ENCODE measurements at regions not wholly inside any gene's neighbourhood (a gene's known extent, or its start where the extent isn't known, plus 50 kb on each side); places are given as distances from the start of the nearest gene placed in this dataset.

DNA sequence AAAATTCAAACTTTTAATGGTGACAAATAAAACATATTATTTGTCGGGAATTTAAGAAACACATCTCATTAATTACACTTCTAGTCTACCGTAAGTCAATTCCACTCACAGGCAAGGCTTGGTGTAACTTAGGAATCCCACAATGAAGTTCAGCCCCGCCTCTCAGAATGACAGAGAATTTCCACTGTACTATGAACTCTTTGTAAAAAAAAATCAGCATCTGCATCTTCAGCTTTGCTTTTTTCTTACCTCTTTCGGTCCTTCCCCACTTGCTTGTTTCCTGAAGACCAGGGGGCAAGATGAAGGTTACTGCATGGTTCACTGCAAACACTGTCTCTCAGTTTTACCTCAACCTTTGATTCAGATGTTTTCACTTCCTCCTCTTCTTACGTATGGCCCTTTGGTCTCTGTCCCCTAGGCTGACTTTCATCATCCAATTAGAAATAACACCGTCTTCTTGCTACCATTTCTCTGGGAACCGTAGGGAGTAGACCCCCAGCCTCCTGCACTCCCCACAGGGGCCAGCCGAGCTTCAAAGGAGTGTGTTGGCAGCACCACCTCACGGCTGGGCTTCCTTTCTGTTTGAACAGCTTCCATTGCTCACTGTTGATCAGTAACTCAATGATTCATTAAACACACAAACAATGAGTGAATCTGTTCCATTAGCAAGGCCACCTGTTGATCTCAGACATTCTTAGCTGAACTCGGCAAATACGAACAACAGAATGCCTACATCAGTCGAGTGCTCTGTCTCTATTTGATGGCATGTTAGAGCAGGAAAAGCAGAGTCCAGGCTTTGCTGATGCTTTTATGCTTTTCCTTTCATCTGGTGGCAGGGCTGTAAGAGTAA is 343.0 kb downstream of the BMP4 start:
- H3K4me1 ChIP-seq (replicated peaks in 1 of 2; ENCODE audit: control insufficient read depth in 2 of 2, insufficient read depth in 2 of 2, low read length in 2 of 2), result no peaks in the 10 kb centered on the region
- no peak overlapping the region for H3K9ac ChIP-seq (ENCODE audit: insufficient read depth in 1 of 2, low read depth in 2 of 2, low read length in 2 of 2)
- in situ Hi-C loops (cut with MboI), result no loop called here
- H2AFZ ChIP-seq (ENCODE audit: low read depth, low read length), result no peak overlapping the region
- no peaks in the 10 kb centered on the region for H3K27me3 ChIP-seq (ENCODE audit: control insufficient read depth in 2 of 2, insufficient read depth in 2 of 2, low read length in 2 of 2)
- H3K4me3 ChIP-seq, result no peak overlapping the region
- H4K20me1 ChIP-seq (replicated peaks; ENCODE audit: control insufficient read depth, insufficient read depth, low read length), result no peaks in the 10 kb centered on the region
- no peaks in the 10 kb centered on the region for H3K9me1 ChIP-seq (ENCODE audit: control insufficient read depth, insufficient read depth, low read length)
- no TSS peak for BruUV-seq (replicated peaks)
- POLR2A ChIA-PET, result no interaction called here
- H3K4me2 ChIP-seq (ENCODE audit: insufficient read depth, low read length), result no peak overlapping the region
- no peaks in the 10 kb centered on the region for H3K36me3 ChIP-seq (ENCODE audit: control insufficient read depth, insufficient read depth, low read length)
- WGBS (ENCODE audit: insufficient coverage, low coverage, missing lambda C conversion rate), result under 1% methylated on average over 12 of the region's 12 CpGs
- FAIRE-seq (no peak), DNase-seq (ENCODE audit: extremely low read depth in 1 of 4, low spot score in 3 of 4) (no peak), ATAC-seq (no peak)
- intact Hi-C loops (cut with micrococcal nuclease), result no loop called here
- H3K9me3 ChIP-seq (replicated peaks; ENCODE audit: control insufficient read depth, insufficient read depth, low read depth, low read length), result no peaks in the 10 kb centered on the region
- TF ChIP-seq, protein P1, sequence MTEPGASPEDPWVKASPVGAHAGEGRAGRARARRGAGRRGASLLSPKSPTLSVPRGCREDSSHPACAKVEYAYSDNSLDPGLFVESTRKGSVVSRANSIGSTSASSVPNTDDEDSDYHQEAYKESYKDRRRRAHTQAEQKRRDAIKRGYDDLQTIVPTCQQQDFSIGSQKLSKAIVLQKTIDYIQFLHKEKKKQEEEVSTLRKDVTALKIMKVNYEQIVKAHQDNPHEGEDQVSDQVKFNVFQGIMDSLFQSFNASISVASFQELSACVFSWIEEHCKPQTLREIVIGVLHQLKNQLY (CRISPR knock-in tag; conservative IDR thresholded peaks at IDR 0.05), result no peak
- no peak for TF ChIP-seq MYC (IDR thresholded peaks at IDR 0.05; ENCODE audit: low read depth, low read length)
- TF ChIP-seq MYC (CRISPR knock-in tag; IDR thresholded peaks at IDR 0.05; ENCODE audit: borderline replicate concordance, low read depth), result no peak
- TF ChIP-seq, protein P2, sequence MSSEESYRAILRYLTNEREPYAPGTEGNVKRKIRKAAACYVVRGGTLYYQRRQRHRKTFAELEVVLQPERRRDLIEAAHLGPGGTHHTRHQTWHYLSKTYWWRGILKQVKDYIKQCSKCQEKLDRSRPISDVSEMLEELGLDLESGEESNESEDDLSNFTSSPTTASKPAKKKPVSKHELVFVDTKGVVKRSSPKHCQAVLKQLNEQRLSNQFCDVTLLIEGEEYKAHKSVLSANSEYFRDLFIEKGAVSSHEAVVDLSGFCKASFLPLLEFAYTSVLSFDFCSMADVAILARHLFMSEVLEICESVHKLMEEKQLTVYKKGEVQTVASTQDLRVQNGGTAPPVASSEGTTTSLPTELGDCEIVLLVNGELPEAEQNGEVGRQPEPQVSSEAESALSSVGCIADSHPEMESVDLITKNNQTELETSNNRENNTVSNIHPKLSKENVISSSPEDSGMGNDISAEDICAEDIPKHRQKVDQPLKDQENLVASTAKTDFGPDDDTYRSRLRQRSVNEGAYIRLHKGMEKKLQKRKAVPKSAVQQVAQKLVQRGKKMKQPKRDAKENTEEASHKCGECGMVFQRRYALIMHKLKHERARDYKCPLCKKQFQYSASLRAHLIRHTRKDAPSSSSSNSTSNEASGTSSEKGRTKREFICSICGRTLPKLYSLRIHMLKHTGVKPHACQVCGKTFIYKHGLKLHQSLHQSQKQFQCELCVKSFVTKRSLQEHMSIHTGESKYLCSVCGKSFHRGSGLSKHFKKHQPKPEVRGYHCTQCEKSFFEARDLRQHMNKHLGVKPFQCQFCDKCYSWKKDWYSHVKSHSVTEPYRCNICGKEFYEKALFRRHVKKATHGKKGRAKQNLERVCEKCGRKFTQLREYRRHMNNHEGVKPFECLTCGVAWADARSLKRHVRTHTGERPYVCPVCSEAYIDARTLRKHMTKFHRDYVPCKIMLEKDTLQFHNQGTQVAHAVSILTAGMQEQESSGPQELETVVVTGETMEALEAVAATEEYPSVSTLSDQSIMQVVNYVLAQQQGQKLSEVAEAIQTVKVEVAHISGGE (CRISPR knock-in tag; IDR thresholded peaks at IDR 0.05), result no peak
- TF ChIP-seq CBFB (CRISPR knock-in tag; IDR thresholded peaks at IDR 0.05), result no peak
- TF ChIP-seq FOXM1 (IDR thresholded peaks at IDR 0.05; ENCODE audit: low read depth), result no peak
- TF ChIP-seq FOXM1 (CRISPR knock-in tag; IDR thresholded peaks at IDR 0.05; ENCODE audit: low read depth), result no peak
- TF ChIP-seq ZNF263 (CRISPR knock-in tag; IDR thresholded peaks at IDR 0.05; ENCODE audit: borderline replicate concordance), result no peak
- no peak for TF ChIP-seq TAF1 (IDR thresholded peaks at IDR 0.05; ENCODE audit: control insufficient read depth, extremely low read depth, insufficient read depth, low read length, severe bottlenecking)
- TF ChIP-seq, protein P3, sequence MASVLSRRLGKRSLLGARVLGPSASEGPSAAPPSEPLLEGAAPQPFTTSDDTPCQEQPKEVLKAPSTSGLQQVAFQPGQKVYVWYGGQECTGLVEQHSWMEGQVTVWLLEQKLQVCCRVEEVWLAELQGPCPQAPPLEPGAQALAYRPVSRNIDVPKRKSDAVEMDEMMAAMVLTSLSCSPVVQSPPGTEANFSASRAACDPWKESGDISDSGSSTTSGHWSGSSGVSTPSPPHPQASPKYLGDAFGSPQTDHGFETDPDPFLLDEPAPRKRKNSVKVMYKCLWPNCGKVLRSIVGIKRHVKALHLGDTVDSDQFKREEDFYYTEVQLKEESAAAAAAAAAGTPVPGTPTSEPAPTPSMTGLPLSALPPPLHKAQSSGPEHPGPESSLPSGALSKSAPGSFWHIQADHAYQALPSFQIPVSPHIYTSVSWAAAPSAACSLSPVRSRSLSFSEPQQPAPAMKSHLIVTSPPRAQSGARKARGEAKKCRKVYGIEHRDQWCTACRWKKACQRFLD (CRISPR knock-in tag; IDR thresholded peaks at IDR 0.05), result no peak
- no peak for TF ChIP-seq RHOXF2B (CRISPR knock-in tag; conservative IDR thresholded peaks at IDR 0.05)
- TF ChIP-seq, protein P4, sequence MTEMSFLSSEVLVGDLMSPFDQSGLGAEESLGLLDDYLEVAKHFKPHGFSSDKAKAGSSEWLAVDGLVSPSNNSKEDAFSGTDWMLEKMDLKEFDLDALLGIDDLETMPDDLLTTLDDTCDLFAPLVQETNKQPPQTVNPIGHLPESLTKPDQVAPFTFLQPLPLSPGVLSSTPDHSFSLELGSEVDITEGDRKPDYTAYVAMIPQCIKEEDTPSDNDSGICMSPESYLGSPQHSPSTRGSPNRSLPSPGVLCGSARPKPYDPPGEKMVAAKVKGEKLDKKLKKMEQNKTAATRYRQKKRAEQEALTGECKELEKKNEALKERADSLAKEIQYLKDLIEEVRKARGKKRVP (CRISPR knock-in tag; IDR thresholded peaks at IDR 0.05), result no peak
- TF ChIP-seq MED1 (CRISPR knock-in tag; IDR thresholded peaks at IDR 0.05; ENCODE audit: borderline replicate concordance), result no peak
- TF ChIP-seq EP400 (IDR thresholded peaks at IDR 0.05), result no peak
- CTCF ChIA-PET (ENCODE audit: low intra/inter-chr PET ratio), result no interaction called here
- H3K27ac ChIP-seq (ENCODE audit: extremely low read depth, low read depth, low read length), result no peak overlapping the region
- no peaks in the 10 kb centered on the region for H3K79me2 ChIP-seq (ENCODE audit: control insufficient read depth, insufficient read depth, low read length)
